Stimulated activated CD4-positive, alpha-beta T cell treated with anti-CD3 and anti-CD28 coated beads, TNF-alpha, amount 100 ng/mL, for 1 hour (primary cell): ENCODE measurements at regions not wholly inside any gene's neighbourhood (a gene's known extent, or its start where the extent isn't known, plus 50 kb on each side); places are given as distances from the start of the nearest gene placed in this dataset.

Experiments
- DNase-seq, 3 donors: peaks; one replicate each; pipeline ENCODE4 v3.0.0-alpha.2; 2020; ENCODE audit warnings: low read depth in 3 of 3, low spot score in 1 of 3

DNA sequence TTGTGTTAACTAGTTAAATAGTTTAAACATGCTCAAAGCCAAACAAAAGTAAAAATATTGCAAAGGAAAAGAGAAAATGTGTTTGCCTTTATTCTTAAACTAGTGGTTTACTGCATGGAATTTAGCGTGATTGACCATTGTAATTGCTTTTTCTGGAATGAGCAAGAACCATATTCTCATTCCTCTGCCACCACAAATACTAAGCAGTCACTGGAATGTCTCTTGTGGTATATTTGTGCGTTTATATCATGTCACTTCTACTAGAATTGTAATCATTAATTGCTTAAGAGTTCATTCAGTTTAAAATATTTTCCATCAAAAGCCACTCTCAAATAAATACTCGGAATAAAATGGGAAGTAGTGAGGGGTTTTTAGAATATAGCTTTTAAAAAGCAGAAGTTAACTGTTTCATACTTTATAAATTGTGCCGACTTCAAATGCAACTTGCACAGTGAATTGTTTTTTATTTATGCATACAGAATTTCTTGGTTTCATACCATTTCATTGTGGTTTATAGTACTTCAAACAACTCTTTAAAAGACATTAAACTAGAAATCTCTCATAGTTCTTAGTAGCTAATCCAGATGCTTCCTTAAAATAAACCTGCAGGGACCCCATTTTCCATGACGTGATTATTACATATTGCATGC is 288.1 kb downstream of the EPHA4 start:
- no peak for DNase-seq

DNA sequence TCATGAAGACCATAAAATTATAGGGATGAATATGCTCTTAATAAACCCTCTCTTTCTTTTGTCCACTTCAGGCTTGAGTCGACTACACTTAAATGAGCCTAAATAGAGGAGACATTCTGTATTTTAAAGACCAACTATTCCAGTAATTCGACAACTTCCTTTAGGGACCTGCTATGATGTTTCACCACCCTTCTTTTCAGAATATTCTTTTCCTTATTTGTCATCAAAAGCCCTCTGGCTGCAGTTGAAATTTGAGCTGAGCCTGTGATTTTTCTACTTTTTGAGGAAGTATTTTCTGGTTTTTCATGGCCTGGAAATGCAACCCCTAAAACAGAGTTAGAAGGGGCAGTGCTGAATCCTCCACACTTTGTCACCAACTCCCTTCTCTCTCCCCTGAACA is 287.0 kb downstream of the EPHA4 start:
- DNase-seq = no peak

DNA sequence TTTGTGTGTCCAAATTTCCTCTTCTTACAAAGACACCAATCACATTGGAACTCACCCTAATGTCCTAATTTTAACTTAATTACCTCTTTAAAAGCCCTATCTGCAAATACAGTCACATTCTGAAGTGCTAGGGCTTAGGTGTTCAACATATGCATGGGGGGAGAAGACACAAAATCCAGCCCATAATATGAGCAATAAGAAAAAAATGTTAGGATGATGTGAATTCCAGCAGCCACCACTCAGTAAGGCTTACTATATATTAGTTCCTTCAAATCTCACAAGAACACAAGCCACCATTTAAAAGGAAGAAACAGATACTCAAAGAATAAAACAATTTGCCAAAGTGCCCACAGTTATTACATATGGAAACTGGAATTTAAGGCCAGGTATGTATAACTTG is 285.7 kb downstream of the EPHA4 start:
- DNase-seq = no peak

DNA sequence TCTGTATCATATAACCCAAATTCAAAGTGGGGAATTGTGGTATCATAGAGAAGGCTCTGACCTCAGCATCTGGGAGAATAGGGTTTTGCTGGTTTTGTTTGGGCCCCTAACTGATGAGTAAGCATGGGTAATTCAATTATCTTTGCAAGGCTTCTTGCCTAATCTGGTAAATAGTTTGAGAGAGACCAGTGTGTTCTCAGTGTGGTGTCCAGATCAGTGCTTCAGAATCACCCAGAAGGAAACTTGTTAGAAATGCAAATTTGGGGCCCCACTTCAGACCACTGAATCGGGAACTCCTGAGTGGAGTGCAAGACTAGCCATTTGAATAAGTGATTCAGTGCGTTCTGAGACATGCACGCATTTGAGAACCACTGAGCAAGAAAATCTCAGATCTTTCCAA is 282.7 kb downstream of the EPHA4 start:
- no peak for DNase-seq

DNA sequence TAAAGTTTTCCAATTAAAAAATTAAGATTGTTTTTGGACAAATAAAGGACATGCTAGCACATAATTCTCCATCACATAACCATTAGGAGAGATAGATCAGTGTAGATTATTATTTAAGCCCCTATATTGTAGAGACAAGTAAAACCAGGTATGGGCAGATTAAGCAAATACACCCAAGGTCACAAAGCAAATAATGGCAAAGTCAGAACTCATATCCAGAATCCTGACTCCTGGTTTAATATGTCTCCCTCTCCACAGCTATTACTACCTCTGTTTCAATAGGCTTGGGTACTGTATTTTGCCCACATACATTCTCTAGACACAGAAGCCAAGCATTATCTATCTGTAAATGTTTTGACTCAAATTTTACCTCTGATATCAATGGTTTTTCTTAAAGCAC is 282.3 kb downstream of the EPHA4 start:
- no peak for DNase-seq

DNA sequence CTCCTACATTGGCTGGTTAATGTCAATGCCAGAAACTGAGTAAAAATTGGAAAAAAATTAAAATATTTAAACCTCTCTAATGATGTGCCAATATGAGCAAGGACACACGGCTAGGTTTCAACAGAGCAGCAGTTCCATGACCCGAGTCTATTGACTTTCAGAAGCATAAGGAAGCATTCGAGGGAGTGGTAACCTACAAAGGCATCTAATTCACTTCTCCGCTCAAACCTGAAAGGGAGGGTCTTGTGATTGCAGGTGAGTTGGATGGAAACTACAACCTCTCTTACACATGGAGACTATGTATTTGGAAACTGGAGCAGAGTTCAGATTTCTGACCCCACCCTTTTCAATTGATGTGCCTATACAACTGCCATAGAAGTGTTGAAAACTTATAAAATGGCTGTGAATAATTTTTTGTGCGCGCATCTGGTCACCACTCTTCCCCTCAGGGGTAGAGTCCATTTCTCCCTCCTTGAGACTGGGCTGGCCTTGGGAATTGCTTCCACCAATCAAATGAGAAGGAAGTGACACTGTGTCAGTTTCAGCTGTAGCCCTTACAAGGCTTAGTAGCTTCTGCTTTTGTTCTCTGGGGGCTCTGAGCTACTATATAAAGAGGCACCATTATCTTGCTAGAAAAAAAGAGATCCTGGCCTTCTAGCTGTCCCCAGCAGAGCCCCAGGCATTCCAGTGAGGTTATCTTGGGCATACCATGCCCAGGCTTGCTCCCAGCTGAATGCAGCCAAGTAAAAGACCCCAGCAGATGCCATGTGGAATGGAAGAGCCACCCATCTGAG is 278.0 kb downstream of the EPHA4 start:
- no peak for DNase-seq

DNA sequence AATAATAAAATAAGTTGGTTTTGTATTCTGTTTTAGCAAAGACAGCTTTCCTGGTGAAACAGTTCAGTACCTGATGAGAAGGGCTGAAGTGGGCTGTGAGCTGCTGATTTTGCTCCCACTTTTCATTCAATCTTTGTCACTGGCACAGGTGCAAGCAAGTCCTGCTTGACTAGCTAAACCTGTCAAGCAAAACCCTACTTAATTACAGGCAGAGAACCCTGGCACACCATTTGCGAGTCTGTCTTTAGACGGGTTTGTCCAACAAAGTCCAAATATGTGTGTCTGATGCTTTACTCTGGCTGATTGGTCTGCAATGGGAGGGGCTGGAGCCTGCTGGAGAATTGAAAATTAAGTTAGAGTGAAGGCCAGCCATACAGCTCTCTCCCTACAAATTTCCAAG is 267.2 kb downstream of the EPHA4 start:
- no peak for DNase-seq

DNA sequence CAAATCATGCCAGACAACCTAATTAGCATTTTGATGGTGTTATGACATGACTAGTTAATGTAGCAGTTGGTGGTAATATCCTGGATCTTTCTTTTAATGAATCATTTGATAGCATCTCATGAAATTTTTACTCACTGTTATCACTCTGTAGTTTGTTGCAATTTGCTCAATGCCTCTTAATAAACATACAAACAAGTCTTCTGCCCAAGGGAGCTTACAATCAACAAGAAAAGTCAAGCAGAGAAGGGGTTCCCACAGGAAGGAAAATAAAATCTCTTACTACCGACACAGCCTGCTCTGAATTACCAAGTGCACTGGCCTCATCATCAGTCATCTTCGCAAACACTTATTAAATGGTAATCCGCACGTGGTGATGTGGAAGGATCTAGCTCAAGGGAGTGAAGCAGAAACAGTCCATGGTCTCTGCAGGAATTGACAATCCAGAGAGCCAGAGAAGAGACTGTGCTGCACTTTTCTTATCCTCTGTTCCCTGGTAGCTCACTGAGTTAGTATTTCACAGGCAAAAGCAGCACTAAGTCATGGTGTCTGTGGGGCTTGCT is 263.5 kb downstream of the EPHA4 start:
- DNase-seq = no peak

DNA sequence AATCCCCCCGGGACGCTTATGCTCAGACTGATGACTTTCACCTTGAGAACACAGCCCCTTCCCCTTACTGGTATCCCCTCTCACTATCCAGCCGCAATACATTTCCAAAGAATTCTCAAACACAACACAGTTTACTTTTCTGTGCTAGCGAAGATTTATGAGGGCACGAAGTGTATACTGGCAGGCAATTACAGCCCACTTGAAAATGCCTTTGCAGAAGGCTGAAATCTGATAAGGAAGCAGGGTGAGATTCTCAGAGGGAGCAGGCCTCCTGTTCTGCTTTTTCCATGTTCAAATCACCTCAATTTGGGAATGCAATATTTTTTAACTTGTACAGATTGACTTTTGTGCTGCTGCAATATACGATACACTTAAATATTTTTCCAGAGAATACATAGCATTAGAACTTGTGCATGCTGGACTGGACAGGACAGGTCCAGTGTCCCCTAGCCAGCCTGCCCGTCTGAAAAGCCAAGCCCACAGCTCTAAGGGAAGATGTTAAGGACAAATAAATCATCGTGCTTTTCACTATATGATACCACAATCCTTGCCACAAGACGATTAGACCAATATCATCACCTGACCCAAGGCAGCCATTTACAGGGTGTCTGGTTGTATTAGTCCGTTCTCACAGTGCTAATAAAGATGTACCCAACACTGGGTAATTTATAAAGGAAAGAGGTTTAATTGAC is 262.1 kb downstream of the EPHA4 start:
- no peak for DNase-seq

DNA sequence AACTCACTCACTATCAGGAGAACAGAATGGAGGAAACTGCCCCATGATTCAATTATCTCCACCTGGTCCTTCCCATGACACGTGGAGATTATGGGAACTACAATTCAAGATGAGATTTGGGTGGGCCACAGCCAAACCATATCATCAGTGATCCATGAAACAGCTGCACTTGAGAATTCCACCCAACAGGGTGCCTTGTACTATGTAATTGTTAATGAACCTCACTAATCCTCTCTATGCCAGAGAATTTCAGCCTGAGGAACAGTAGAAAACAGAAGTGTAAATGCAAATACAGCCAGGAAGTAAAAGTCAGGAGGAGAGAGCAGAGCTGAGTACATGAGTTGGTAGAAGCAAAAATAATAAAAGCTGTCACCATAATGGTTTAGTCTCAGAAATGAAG is 261.4 kb downstream of the EPHA4 start:
- DNase-seq = no peak

DNA sequence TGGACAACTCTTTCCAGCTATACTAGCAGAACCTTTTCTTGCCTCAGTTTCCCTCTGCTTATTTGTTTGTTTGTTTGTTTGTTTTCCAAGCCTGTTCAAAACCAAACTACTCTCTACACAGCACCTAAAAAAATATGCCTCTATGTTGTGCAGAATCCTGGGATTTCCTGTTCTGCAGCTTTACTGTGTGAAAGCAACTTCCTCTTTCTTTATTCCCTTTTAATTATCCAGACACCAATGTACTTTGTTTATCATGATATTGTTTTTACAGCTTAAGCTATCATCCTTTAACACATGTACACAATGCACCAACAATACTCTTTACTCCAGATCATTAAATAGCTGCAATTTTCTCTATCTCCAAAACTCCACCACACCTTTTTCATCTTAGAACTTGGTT is 259.5 kb downstream of the EPHA4 start:
- DNase-seq = no peak

DNA sequence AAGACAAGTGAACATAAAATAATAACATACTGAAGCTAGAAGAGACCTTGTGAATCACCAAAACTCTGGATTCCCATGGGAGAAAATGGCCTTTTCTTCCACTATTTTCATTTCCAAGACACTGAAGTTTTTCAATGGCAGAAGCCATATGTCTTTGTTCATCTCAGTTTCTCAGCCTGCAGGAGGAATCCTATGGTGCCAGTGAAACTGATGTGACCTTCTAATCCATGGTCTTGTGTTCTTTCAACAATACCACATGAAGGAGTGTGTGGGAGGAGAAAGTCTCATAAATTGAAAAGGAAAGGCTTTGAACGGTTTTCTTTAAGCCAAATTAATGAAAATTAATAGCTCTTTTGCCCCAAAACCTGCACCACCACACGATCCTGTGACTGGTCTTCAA is 257.3 kb downstream of the EPHA4 start:
- DNase-seq = no peak

DNA sequence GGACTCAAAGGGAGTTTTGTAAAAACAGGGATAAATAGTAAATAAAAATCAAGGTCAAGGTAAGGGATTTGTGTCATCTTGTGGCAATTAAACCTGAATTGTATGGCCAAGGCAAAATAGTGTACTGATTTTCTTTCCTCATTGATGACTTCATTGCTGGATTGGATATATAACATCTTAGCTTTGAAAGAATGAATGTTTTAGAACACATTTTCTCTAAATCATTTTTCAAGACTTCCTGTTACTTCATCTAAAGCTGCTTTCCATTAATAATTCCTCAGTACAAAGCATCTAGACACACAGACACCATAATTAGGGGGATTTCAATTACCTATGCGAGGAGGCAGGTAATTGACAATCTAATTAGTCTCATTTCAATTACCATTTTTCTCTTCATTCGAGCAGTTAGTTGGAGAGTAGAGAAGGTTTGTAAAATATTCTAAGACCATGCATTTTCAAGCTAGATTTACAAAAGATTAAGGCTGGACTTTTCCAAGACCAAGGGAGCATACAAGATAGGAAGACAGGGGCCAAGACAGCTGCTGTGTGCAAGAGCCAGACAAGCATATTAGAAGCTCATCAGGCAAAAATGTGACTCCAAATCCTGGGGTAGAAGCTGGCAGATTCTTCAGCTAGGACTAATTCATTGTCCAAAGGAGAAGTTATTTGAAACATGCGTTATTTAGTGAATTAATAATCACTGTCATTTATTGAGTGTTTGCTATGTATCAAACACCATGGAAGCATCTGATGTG is 253.6 kb downstream of the EPHA4 start:
- DNase-seq = no peak

DNA sequence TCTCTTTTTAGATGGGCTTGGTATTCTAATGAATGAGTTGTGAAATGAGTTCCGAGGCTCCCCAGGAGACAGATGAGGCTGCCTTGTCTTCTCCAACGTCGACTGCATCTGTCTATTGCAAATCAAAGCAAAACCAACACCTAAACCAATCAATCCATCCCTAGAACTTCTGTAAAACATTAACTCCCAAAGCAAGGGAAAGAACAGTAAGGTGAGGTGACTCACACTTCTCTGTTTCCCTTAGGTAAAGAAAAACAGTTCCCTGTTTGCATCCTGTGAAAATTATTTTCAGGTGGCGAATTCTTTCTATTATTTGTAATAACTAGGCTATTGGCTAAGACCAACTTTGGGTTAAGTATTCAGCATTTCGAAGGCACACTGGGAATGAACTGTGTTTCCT is 249.4 kb downstream of the EPHA4 start:
- no peak for DNase-seq

DNA sequence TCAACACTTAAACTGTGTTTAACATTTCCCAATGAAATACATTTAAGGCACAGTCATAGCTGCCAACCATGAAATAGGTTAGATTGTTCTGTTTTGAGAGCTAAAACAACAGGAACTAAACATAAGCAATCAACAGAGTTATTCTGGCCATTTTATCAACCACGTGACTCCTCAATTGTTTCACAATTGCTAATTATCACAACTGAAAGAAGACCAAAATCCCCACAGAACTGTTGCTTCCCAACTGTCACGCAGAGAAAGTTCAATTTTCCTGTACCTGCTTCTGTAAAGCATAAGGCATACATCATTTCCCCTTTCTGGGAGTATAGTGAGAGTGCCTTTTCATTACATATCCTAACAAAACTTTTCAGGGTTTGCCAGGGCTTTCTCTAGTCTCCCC is 248.6 kb downstream of the EPHA4 start:
- DNase-seq = no peak

DNA sequence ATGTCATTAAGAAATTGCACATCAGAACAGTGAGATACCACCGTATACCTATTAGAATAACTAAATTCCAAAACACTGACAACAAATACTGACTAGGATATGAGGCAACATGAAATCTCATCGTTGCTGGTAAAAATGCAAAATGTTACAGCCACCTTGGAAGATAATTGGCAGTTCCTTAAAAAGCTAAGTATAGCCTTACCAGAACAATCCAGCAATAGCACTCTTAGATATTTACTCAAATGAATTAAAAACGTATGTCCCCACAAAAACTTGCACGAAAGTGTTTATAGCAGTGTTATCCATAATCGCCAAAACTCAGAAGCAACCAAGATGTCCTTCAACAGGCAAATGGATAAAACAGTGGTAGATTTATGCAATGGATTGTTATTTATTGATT is 241.7 kb downstream of the EPHA4 start:
- no peak for DNase-seq

DNA sequence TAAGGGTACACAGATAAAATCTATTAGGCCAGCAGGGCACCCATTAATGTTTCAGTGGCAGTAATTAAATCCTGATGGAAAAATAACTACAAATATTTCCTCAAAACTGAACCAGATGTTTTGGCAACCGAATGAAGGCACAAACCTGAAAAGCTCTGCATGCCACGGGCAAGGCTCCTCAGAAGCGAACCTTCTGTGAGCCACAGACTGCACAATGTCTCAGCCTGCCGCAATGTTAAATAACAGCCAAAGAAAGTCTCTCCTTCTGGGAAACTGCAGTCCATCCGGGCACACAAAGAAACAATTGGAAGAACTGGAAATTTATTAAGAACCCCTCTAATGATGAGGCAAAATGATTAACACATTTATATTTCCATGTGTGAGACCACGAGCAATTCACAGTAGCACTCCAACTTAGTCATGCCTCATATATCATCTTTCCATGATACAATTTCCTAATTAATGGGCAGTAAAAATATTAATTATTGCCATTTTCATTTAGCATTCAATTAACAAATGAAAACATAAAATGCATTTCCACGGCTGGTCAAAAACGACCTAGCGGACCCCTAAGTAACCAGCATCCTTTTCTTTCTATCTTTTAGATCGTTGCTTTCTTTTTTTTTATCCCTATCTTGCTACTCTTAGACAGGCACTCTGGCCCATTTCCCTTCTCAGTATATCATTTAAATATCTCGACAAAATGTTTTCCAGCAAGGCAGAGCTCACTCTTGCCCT is 237.5 kb downstream of the EPHA4 start:
- no peak for DNase-seq

DNA sequence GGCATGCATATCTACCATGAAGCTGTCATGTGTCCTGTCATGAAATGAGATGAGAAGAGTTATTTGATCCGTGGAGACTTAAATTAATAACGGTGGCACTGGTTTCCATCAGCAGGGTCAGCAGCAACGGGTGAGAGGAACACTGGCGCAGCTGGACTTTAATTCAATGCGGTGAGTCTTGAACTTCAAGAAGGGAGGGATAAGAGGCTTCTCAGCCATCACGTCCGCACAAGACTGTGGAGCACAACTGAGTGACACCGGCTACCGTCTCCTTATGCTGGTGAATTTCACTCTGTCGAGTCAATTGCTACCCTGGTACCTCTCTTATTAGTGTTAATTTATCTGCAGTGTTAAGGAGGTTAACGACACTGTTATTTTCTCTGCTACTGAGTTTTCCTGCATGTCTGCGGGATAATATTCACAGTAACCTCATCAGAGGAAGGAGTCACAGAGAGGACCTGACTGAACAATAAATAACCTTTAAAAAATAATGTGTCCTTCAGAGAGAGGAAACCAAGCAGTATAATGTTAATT is 236.8 kb downstream of the EPHA4 start:
- no peak for DNase-seq

DNA sequence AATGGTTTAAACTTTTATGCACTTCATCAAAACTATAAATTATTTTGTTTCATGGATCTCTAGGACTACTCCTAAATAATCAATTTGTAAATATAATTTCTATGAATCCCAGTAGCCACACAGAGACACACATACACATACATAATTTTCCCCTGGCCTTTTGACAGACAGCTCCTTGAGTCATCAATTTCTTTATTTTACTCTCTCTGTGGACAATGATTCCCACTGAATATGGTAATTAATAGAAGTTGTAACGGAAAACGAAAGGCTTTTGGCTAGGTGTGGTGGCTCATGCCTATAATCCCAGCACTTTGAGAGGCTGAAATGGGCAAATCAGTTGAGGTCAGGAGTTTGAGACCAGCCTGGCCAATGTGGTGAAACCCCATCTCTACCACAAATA is 235.1 kb downstream of the EPHA4 start:
- DNase-seq = no peak

DNA sequence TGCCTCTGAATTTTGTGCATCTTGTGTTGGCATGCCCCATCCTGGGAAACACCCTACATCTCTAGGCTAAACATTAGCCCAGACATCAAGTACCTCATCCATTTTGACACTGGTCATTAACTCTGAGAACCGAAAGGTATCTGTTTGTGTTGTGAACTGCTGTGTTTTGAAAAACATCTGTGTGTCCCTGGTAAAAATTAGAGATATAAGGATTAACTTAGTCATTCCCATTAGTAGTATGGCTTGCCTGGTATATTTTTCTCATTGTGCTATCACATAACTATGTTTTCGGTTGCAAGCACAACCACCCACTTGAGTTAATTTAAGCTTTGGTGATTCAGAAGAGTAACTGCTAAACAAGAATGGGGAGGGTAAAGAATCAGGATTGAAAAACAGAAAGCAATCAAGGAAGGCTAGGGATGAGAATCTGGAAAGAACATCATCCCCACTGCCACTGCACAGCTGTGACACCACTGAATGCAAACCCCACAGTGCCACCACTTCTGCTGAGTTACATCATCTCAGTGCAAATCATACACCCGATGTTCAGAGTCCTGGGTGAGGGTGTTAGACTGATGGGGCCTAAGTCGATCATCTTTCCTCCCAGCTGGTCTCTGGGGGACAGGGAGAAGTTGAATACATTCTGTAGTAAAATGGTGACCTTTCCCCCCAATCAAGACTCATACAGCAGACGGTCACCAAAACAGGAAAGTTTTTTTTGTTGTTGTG is 234.0 kb downstream of the EPHA4 start:
- DNase-seq = no peak
